HAP-1 (cell line): ENCODE measurements at regions not wholly inside any gene's neighbourhood (a gene's known extent, or its start where the extent isn't known, plus 50 kb on each side); places are given as distances from the start of the nearest gene placed in this dataset.
A peak's percentile ranks its signal among the peaks of the same experiment; 100 is the strongest.

Experiments used
- DNase-seq, 2 experiments: peaks; one replicate each; pipeline ENCODE4 v3.0.0-alpha.2; 2016 to 2020; ENCODE audit warnings: low spot score in 2 of 2
- H3K27me3 ChIP-seq: fragments of 250-450 bp; sonication (Bioruptor Pico); 2 replicates; pipeline ENCODE4 v1.5.1; 2020; ENCODE audit warnings: low read depth, mild to moderate bottlenecking, moderate library complexity
- H3K36me3 ChIP-seq: fragments of 250-450 bp; sonication (Bioruptor Pico); replicated peaks from 2 replicates; pipeline ENCODE4 v1.5.1; 2020; ENCODE audit warnings: mild to moderate bottlenecking
- H3K4me1 ChIP-seq: fragments of 250-450 bp; sonication (Bioruptor Pico); 2 replicates; pipeline ENCODE4 v1.5.1; 2020; ENCODE audit warnings: mild to moderate bottlenecking
- H3K4me3 ChIP-seq: fragments of 250-450 bp; sonication (Bioruptor Pico); 2 replicates; pipeline ENCODE4 v1.5.1; 2020; ENCODE audit warnings: mild to moderate bottlenecking, moderate library complexity
- H3K9me3 ChIP-seq: fragments of 250-450 bp; sonication (Bioruptor Pico); 2 replicates; pipeline ENCODE4 v1.5.1; 2020; ENCODE audit warnings: mild to moderate bottlenecking, moderate library complexity
- in situ Hi-C: fragments of 300-500 bp; cut with MboI; formaldehyde crosslinking; loops from 3 replicates; pipeline ENCODE4 v1.14.3; 2020; ENCODE audit warnings: low sequenced_read_pairs, inconsistent platforms, mixed read lengths

GRCh38 chr17:77693301-77693700 is 265.2 kb upstream of the TNRC6C start:
- in situ Hi-C loops = no loop called here
- H3K9me3 ChIP-seq = no peaks in the 10 kb centered on the region
- peaks cover 7% of the 10 kb centered on the region for H3K4me1 ChIP-seq
- no peak for DNase-seq
- no peaks in the 10 kb centered on the region for H3K36me3 ChIP-seq
- H3K4me3 ChIP-seq = no peak overlapping the region
- H3K27me3 ChIP-seq = peaks cover 45% of the 10 kb centered on the region

DNA sequence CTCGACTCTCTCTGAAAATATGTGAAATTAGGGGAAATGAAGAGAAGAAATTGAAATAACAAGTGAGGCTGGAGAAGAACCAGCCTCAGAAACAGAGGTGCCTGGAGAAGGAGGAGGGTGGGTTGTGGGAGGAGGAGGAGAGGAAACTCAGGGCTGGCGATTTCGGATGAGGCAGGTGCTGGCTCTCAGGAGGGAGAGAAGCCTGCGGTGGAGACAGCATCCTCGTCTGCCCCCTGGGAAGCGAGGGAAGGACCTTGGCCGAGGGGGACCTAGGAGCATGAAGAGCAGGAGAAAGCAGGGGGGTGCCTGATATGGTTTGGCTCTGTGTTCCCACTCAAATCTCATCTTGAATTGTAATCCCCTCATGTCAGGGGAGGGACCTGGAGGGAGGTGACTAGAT is 264.7 kb upstream of the TNRC6C start:
- H3K4me1 ChIP-seq = peaks cover 7% of the 10 kb centered on the region
- in situ Hi-C loops = no loop called here
- no peaks in the 10 kb centered on the region for H3K36me3 ChIP-seq
- no peak overlapping the region for H3K4me3 ChIP-seq
- H3K9me3 ChIP-seq = no peaks in the 10 kb centered on the region
- peaks cover 48% of the 10 kb centered on the region for H3K27me3 ChIP-seq
- no peak for DNase-seq

- Histone ChIP-seq H3K9me3 (no peaks in the 10 kb centered on the region), H3K36me3 (no peaks in the 10 kb centered on the region), H3K27me3 (peaks cover 49% of the 10 kb centered on the region), H3K4me1 (peaks cover 7% of the 10 kb centered on the region), H3K4me3 (no peak overlapping the region)
- in situ Hi-C loops = no loop called here
- DNase-seq = no peak
Measured at GRCh38 chr17:77694391-77695363, 263.8 kb upstream of the TNRC6C start.

DNA sequence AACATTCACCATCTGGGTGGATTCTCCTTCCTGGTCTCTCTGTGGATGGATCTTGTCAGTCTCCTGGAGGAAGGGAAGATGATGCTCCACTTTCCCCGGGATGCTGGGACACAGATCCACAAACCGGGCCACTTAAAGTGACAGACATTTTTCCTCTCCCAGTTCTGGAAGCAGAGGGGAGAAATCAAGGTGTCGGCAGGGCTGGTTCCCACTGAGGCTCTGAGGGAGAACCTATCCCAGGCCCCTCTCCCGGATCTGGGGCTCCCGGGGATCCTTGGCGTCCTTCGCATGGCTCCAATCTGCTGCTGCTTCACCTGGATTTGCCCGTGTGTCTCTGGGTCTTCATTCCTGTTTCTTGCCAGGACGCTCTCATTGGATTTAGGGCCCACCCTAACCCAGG is 263.1 kb upstream of the TNRC6C start:
- no peaks in the 10 kb centered on the region for H3K36me3 ChIP-seq
- peaks cover 45% of the 10 kb centered on the region for H3K27me3 ChIP-seq

GRCh38 chr17:77696151-77696720 is 262.3 kb upstream of the TNRC6C start:
- DNase-seq = peak; percentile 75 to 85
- in situ Hi-C loops = no loop called here
- H3K27me3 ChIP-seq = peaks cover 43% of the 10 kb centered on the region
- no peaks in the 10 kb centered on the region for H3K36me3 ChIP-seq
- no peak overlapping the region for H3K4me3 ChIP-seq
- peaks cover 7% of the 10 kb centered on the region for H3K4me1 ChIP-seq
- no peaks in the 10 kb centered on the region; the same call in 1 of the 2 replicates for H3K9me3 ChIP-seq

More for the DNA sequence above, 263.1 kb upstream of the TNRC6C start:
- no peaks in the 10 kb centered on the region for H3K9me3 ChIP-seq
- no peak for DNase-seq
- H3K4me1 ChIP-seq = peaks cover 7% of the 10 kb centered on the region
- H3K4me3 ChIP-seq = no peak overlapping the region
- in situ Hi-C loops = no loop called here

DNA sequence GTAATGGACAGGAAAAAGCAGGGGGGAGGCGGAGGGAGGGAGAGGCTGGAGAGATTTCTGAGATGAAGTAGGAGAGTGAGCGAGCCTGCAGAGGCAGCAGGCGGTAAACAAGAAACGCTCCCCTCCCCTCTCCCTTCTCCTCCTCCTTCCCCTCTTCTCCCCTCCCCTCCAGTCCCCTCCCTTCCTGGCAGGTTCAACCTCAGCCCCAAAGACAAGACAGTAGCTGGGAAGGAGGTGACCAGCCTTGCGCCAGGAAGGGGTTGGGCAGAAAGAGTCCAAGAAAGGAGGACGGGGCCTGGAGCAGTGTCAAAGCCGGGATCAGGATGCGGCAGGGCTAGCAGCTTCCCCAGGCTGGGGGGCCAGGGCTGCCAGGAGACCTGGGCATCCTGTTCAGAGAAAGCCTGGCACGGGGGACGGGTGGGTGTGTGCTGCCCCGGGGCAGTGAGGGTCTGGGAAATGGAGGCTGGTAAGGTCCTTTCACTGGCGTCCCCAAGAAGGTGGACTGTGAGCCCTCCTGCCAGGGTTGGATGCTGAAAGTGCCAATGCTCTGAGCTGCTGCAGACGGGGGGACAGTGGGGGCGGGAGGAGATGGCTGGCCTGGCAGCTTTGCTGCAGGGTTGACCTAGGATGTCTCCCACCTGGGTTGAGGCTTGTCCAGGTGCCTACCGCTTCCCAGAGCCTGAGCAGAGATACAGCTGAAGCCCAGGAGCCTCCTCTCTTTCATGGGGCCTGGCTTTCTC is 261.6 kb upstream of the TNRC6C start:
- DNase-seq = no peak
- H3K27me3 ChIP-seq = peaks cover 41% of the 10 kb centered on the region
- peaks cover 7% of the 10 kb centered on the region for H3K4me1 ChIP-seq
- H3K36me3 ChIP-seq = no peaks in the 10 kb centered on the region
- H3K4me3 ChIP-seq = no peak overlapping the region
- H3K9me3 ChIP-seq = peaks cover 4% of the 10 kb centered on the region
- in situ Hi-C loops = no loop called here

DNA sequence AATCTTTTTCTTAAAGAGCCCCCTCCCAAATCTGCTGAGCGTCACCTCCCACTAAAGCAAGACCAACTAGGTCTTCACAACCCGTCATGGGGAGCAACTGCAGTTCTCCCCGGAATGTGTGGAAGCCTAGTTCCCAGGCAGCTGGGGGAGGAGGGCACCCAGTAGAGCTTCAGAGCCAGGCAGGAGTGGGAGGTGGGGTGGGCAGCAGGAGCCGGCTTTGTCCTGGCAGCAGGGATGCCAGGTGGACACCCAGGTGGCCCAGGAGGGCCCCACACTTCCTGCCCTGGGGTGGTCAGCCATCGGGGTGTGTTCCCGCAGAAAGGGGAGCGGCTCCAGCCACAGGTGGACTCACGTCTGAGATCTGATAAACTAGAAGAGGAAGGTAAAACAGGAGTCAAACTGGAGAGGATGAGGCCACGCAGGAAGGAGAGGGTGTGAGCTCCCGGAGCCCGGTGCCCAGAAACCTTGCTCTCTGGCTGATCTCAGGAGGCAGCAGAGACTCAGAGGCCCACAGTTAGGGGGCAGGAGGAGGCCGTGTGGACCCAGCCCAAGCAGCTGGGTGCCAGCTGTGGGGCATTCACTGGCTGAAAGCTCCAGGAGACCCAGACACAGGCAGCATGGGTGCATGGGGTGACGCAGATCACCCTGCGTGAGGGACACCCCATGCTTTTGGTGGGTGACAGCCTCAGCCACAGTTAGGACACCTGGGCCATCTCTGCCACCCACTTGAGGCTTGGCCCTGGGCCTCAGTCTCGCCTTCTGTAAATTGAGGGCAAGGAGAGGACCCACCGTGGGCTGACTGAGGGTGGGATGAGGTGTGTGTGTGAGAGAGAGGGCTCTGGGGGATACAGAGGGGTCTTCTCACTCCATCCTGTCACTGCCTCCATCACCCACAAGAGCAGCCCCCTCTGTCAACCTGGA is 260.8 kb upstream of the TNRC6C start:
- peak in 1 of 2 experiments; percentile 4 for DNase-seq
- Histone ChIP-seq H3K27me3 (peaks cover 40% of the 10 kb centered on the region), H3K36me3 (no peaks in the 10 kb centered on the region), H3K9me3 (peaks cover 8% of the 10 kb centered on the region), H3K4me3 (no peak overlapping the region), H3K4me1 (peaks cover 7% of the 10 kb centered on the region)
- in situ Hi-C loops = no loop called here

GRCh38 chr17:77698903-77699623 is 259.4 kb upstream of the TNRC6C start:
- no peak overlapping the region for H3K4me3 ChIP-seq
- DNase-seq = no peak
- H3K36me3 ChIP-seq = no peaks in the 10 kb centered on the region
- peaks cover 33% of the 10 kb centered on the region for H3K27me3 ChIP-seq
- in situ Hi-C loops = no loop called here
- peaks cover 11% of the 10 kb centered on the region for H3K9me3 ChIP-seq
- H3K4me1 ChIP-seq = peaks cover 7% of the 10 kb centered on the region

- in situ Hi-C loops = no loop called here
Measured at GRCh38 chr17:77700165-77700881, 258.2 kb upstream of the TNRC6C start.

DNA sequence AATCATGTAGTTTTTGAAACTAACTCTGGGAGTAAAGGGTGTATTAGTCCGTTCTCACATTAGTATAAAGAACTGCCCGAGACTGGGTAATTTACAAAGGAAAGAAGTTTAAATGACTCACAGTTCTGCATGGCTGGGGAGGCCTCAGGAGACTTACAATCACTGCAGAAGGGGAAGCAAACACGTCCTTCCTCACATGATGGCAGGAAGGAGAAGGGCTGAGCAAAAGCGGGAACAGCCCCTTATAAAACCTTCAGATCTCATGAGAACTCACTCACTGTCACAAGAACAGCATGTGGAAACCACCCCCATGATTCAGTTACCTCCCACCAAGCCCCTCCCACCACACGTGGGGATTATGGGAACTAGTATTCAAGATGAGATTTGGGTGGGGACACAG is 256.5 kb upstream of the TNRC6C start:
- peaks cover 19% of the 10 kb centered on the region for H3K9me3 ChIP-seq
- no peak overlapping the region for H3K4me3 ChIP-seq
- in situ Hi-C loops = no loop called here
- no peak for DNase-seq
- peaks cover 28% of the 10 kb centered on the region for H3K27me3 ChIP-seq
- no peaks in the 10 kb centered on the region for H3K36me3 ChIP-seq
- peaks cover 1% of the 10 kb centered on the region for H3K4me1 ChIP-seq

More at GRCh38 chr17:77700165-77700881, 258.2 kb upstream of the TNRC6C start:
- peaks cover 29% of the 10 kb centered on the region for H3K27me3 ChIP-seq
- no peaks in the 10 kb centered on the region for H3K36me3 ChIP-seq
- H3K4me3 ChIP-seq = no peak overlapping the region
- DNase-seq = no peak
- H3K4me1 ChIP-seq = peaks cover 7% of the 10 kb centered on the region
- H3K9me3 ChIP-seq = peaks cover 11% of the 10 kb centered on the region

DNA sequence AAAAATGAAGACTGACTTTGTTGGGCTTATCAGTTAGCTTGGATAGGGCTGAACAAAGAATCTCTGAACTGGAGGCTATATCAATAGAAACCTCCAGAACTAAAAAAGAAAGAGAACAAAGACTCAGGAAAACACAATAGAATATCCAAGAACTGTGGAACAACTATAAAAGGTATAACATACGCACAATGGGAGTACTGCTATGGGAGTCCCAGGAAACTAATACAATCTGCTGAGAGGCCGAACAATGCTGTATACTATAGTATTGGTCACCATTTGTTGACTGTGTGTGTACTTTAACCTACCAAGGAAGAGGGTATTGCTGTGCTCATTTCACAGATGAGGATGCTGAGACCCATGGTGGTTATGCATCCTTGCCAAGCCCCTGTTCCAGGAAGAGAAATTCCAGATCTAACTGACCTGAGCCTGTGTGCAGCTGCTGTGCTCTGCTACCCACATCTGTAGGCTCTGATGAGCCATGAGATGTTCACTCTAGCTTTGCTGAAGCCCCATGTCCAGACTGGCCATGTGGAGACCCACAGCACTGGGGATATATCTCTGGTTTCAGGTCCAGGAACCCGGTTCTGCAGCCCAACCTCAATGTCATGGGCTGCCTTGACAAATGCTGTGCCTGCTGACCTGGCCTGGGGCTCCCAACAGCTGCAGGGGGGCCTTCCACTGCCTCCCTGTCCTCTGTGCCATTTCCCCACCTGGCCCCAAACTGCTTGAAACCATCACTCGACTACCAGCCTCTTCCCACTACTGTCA is 254.3 kb upstream of the TNRC6C start:
- Histone ChIP-seq H3K4me1 (no peaks in the 10 kb centered on the region), H3K36me3 (no peaks in the 10 kb centered on the region), H3K9me3 (peaks cover 19% of the 10 kb centered on the region), H3K27me3 (peaks cover 18% of the 10 kb centered on the region), H3K4me3 (no peak overlapping the region)
- in situ Hi-C loops = no loop called here
- DNase-seq = no peak
